Astrocyte (in vitro differentiated cells and primary cell): ENCODE measurements at regions not wholly inside any gene's neighbourhood (a gene's known extent, or its start where the extent isn't known, plus 50 kb on each side); places are given as distances from the start of the nearest gene placed in this dataset.

Source experiments
- DNase-seq: peaks from one replicate; pipeline ENCODE4 v3.0.0-alpha.2; 2010; ENCODE audit warnings: low read depth
- FAIRE-seq: peaks from 2 replicates; lab custom pipeline; 2011; peaks lifted over from hg19 to GRCh38; lab: Jason Lieb, UNC
- H2AFZ ChIP-seq: 2 replicates; pipeline ENCODE4 v1.6.0; 2012; ENCODE audit warnings: low read depth, low read length, inconsistent platforms
- H3K27ac ChIP-seq: 2 replicates; pipeline ENCODE4 v1.5.1; 2011; ENCODE audit warnings: low read depth, low read length, inconsistent platforms
- H3K27me3 ChIP-seq: 2 replicates; pipeline ENCODE4 v1.6.0; 2011; ENCODE audit warnings: low read length, inconsistent platforms; ENCODE audit not compliant: insufficient read depth
- H3K36me3 ChIP-seq: 2 replicates; pipeline ENCODE4 v1.5.1; 2011; ENCODE audit warnings: low read length, inconsistent platforms; ENCODE audit not compliant: insufficient read depth
- H3K4me1 ChIP-seq: 2 replicates; pipeline ENCODE4 v1.5.1; 2011; ENCODE audit warnings: low read length, inconsistent platforms; ENCODE audit not compliant: insufficient read depth
- H3K4me2 ChIP-seq: 2 replicates; pipeline ENCODE4 v1.6.0; 2012; ENCODE audit warnings: low read length, inconsistent platforms
- H3K4me3 ChIP-seq: 2 replicates; pipeline ENCODE4 v1.5.1; 2011; ENCODE audit warnings: low read depth, mild to moderate bottlenecking, low read length, inconsistent platforms; ENCODE audit not compliant: insufficient read depth
- H3K79me2 ChIP-seq: 2 replicates; pipeline ENCODE4 v1.6.0; 2012; ENCODE audit warnings: mild to moderate bottlenecking, low read length, inconsistent platforms; ENCODE audit not compliant: insufficient read depth
- H3K9ac ChIP-seq: 2 replicates; pipeline ENCODE4 v1.6.0; 2012; ENCODE audit warnings: mild to moderate bottlenecking, low read length, inconsistent platforms
- H3K9me3 ChIP-seq: 2 replicates; pipeline ENCODE4 v1.5.1; 2012; ENCODE audit warnings: low read depth, mild to moderate bottlenecking, low read length, inconsistent platforms; ENCODE audit not compliant: insufficient read depth
- H4K20me1 ChIP-seq: 2 replicates; pipeline ENCODE4 v1.6.0; 2012; ENCODE audit warnings: low read length, inconsistent platforms; ENCODE audit not compliant: insufficient read depth
- H3K27ac Mint-ChIP-seq: one replicate; pipeline ENCODE4 v1.8.0; 2021; ENCODE audit warnings: mild to moderate bottlenecking, mixed read lengths; ENCODE audit not compliant: unreplicated experiment
- H3K27me3 Mint-ChIP-seq: one replicate; pipeline ENCODE4 v1.8.0; 2021; ENCODE audit warnings: low read depth, mixed read lengths; ENCODE audit not compliant: unreplicated experiment
- H3K36me3 Mint-ChIP-seq: one replicate; pipeline ENCODE4 v1.8.0; 2021; ENCODE audit warnings: low read depth, mixed read lengths; ENCODE audit not compliant: unreplicated experiment
- H3K4me1 Mint-ChIP-seq: one replicate; pipeline ENCODE4 v1.8.0; 2021; ENCODE audit warnings: low read depth, mixed read lengths; ENCODE audit not compliant: unreplicated experiment
- H3K4me3 Mint-ChIP-seq: one replicate; pipeline ENCODE4 v1.8.0; 2021; ENCODE audit warnings: mild to moderate bottlenecking, moderate library complexity, mixed read lengths; ENCODE audit not compliant: unreplicated experiment
- H3K9me3 Mint-ChIP-seq: one replicate; pipeline ENCODE4 v1.8.0; 2021; ENCODE audit warnings: mild to moderate bottlenecking, mixed read lengths; ENCODE audit not compliant: unreplicated experiment
- EZH2 ChIP-seq: IDR thresholded peaks from 2 replicates; pipeline ENCODE4 v1.6.1; 2012; ENCODE audit warnings: mild to moderate bottlenecking, low read length, inconsistent platforms; ENCODE audit not compliant: insufficient read depth
- TF ChIP-seq, protein P1 (sequence below): IDR thresholded peaks from 2 replicates; pipeline ENCODE4 v1.5.1; 2011; ENCODE audit warnings: low read depth, mild to moderate bottlenecking, inconsistent platforms, low read length, moderate library complexity; ENCODE audit not compliant: insufficient read depth

DNA sequence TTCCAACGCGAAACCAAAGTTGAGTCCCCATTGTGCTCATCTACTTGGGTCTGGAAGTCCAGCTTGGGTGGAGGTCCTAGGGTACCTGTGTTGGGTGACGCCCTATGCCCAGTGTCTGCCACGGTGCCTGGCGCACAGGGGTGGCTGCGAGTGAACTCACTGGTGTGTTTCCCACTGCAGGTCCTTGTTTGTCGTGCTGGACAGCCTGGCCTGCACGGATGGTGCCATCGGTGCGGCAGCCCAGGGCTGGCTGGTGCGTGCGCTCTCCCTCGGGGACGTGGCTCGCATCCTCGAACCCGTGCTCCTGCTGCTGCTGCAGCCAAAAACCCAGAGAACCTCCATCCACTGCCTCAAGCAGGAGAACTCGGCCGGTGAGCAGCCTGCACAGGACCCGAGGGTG is 80.4 kb upstream of the MORC3 start:
- Histone ChIP-seq H3K27me3 (no peaks in the 10 kb centered on the region), H3K9ac (no peak overlapping the region), H3K4me3 (no peak overlapping the region), H3K36me3 (peaks cover 2% of the 10 kb centered on the region), H3K4me2 (no peak overlapping the region), H3K4me1 (no peaks in the 10 kb centered on the region), H3K9me3 (no peaks in the 10 kb centered on the region), H2AFZ (no peak overlapping the region), H3K27ac (no peak overlapping the region), H3K79me2 (no peaks in the 10 kb centered on the region), H4K20me1 (no peaks in the 10 kb centered on the region)
- no peak for FAIRE-seq
- no peak overlapping the region for H3K4me3 Mint-ChIP-seq
- peaks cover 10% of the 10 kb centered on the region for H3K36me3 Mint-ChIP-seq
- H3K9me3 Mint-ChIP-seq = no peaks in the 10 kb centered on the region
- DNase-seq = no peak
- TF ChIP-seq, protein P1, sequence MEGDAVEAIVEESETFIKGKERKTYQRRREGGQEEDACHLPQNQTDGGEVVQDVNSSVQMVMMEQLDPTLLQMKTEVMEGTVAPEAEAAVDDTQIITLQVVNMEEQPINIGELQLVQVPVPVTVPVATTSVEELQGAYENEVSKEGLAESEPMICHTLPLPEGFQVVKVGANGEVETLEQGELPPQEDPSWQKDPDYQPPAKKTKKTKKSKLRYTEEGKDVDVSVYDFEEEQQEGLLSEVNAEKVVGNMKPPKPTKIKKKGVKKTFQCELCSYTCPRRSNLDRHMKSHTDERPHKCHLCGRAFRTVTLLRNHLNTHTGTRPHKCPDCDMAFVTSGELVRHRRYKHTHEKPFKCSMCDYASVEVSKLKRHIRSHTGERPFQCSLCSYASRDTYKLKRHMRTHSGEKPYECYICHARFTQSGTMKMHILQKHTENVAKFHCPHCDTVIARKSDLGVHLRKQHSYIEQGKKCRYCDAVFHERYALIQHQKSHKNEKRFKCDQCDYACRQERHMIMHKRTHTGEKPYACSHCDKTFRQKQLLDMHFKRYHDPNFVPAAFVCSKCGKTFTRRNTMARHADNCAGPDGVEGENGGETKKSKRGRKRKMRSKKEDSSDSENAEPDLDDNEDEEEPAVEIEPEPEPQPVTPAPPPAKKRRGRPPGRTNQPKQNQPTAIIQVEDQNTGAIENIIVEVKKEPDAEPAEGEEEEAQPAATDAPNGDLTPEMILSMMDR = no peak
- TF ChIP-seq EZH2 = no peak
- no peak overlapping the region for H3K27ac Mint-ChIP-seq
- no peaks in the 10 kb centered on the region for H3K4me1 Mint-ChIP-seq
- no peaks in the 10 kb centered on the region for H3K27me3 Mint-ChIP-seq

DNA sequence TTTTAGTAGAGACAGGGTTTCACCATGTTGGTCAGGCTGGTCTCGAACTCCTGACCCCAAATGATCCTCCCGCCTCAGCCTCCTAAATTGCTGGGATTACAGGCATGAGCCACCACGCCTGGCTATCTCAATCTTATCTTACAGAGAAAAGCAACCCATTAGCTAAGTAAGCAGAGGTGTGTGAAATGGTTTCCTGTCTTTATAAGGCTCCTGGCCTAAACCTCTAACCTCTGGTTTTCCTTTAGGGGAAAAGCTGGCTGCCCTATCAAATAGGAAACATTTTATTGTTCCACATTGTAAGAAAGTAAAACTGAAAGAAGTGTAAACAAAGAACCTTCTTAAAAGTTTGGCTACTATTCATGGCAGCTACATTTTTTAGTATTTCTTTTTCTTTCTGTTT is 78.3 kb upstream of the MORC3 start:
- TF ChIP-seq EZH2 = no peak
- TF ChIP-seq, protein P1 = no peak
- FAIRE-seq = no peak
- no peak overlapping the region for H3K4me3 Mint-ChIP-seq
- DNase-seq = no peak
- H3K36me3 Mint-ChIP-seq = peaks cover 14% of the 10 kb centered on the region
- H3K9ac ChIP-seq = no peak overlapping the region
- no peak overlapping the region for H3K4me2 ChIP-seq
- no peak overlapping the region for H2AFZ ChIP-seq
- no peak overlapping the region for H3K4me3 ChIP-seq
- H3K27me3 Mint-ChIP-seq = no peaks in the 10 kb centered on the region
- H3K27ac ChIP-seq = no peak overlapping the region
- H3K79me2 ChIP-seq = no peaks in the 10 kb centered on the region
- H4K20me1 ChIP-seq = no peaks in the 10 kb centered on the region
- H3K27ac Mint-ChIP-seq = no peak overlapping the region
- no peaks in the 10 kb centered on the region for H3K9me3 ChIP-seq
- H3K36me3 ChIP-seq = peaks cover 2% of the 10 kb centered on the region
- no peaks in the 10 kb centered on the region for H3K4me1 Mint-ChIP-seq
- peaks cover 10% of the 10 kb centered on the region for H3K4me1 ChIP-seq
- no peaks in the 10 kb centered on the region for H3K9me3 Mint-ChIP-seq
- H3K27me3 ChIP-seq = no peaks in the 10 kb centered on the region

DNA sequence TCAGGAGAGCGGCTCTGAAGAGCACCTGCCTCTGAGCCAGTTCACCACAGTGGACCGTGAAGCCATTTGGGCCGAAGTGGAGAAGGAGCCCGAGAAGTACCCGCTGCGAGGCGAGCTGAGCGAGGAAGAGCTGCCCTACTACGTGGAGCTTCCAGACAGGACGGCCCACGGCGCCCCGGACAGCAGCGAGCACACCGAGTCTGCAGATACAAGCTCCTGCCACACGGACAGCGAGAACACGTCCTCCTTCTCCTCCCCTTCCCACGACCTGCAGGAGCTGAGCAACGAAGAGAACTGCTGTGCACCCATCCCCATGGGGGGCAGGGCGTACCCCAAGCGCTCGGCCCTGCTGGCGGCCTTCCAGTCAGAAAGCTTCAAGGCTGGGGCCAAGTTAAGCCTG is 74.9 kb upstream of the MORC3 start:
- Histone ChIP-seq H3K27ac (no peak overlapping the region), H3K9me3 (no peaks in the 10 kb centered on the region), H3K4me2 (no peak overlapping the region), H3K4me3 (no peak overlapping the region), H2AFZ (no peak overlapping the region), H3K36me3 (peaks cover 2% of the 10 kb centered on the region), H3K79me2 (no peaks in the 10 kb centered on the region), H3K27me3 (no peaks in the 10 kb centered on the region), H3K4me1 (peaks cover 23% of the 10 kb centered on the region), H3K9ac (no peak overlapping the region), H4K20me1 (no peaks in the 10 kb centered on the region)
- peaks cover 13% of the 10 kb centered on the region for H3K36me3 Mint-ChIP-seq
- H3K4me1 Mint-ChIP-seq = no peaks in the 10 kb centered on the region
- H3K27me3 Mint-ChIP-seq = no peaks in the 10 kb centered on the region
- DNase-seq (no peak), FAIRE-seq (no peak)
- no peaks in the 10 kb centered on the region for H3K9me3 Mint-ChIP-seq
- H3K27ac Mint-ChIP-seq = no peak overlapping the region
- no peak overlapping the region for H3K4me3 Mint-ChIP-seq
- TF ChIP-seq, protein P1 = no peak
- no peak for TF ChIP-seq EZH2
